H7 (cell line): ENCODE measurements at regions not wholly inside any gene's neighbourhood (a gene's known extent, or its start where the extent isn't known, plus 50 kb on each side); places are given as distances from the start of the nearest gene placed in this dataset.

Experiments
- DNase-seq: peaks from one replicate; pipeline ENCODE4 v3.0.0; 2012
- H3K27me3 ChIP-seq: 2 replicates; pipeline ENCODE4 v1.6.0; 2011; ENCODE audit warnings: mild to moderate bottlenecking, low read length; ENCODE audit not compliant: control insufficient read depth, insufficient read depth
- H3K36me3 ChIP-seq: replicated peaks from 2 replicates; pipeline ENCODE4 v1.5.1; 2011; ENCODE audit warnings: low read length; ENCODE audit not compliant: control insufficient read depth, insufficient read depth
- H3K4me3 ChIP-seq: 2 replicates; pipeline ENCODE4 v1.5.1; 2011; ENCODE audit warnings: low read depth, mild to moderate bottlenecking, control low read depth, low read length, moderate library complexity; ENCODE audit not compliant: insufficient read depth

GRCh38 chr3:30462721-30463470, 143.5 kb upstream of the TGFBR2 start:
- Histone ChIP-seq H3K4me3 (no peak overlapping the region), H3K27me3 (no peaks in the 10 kb centered on the region), H3K36me3 (no peaks in the 10 kb centered on the region)
- no peak for DNase-seq

GRCh38 chr3:30464381-30464780, 142.0 kb upstream of the TGFBR2 start:
- Histone ChIP-seq H3K27me3 (no peaks in the 10 kb centered on the region), H3K4me3 (no peak overlapping the region), H3K36me3 (no peaks in the 10 kb centered on the region)
- no peak for DNase-seq

GRCh38 chr3:30465454-30465853, 140.9 kb upstream of the TGFBR2 start:
- Histone ChIP-seq H3K36me3 (no peaks in the 10 kb centered on the region), H3K4me3 (no peak overlapping the region), H3K27me3 (no peaks in the 10 kb centered on the region)
- no peak for DNase-seq

- no peak for DNase-seq
- Histone ChIP-seq H3K4me3 (no peak overlapping the region), H3K36me3 (no peaks in the 10 kb centered on the region), H3K27me3 (no peaks in the 10 kb centered on the region)
Measured at GRCh38 chr3:30467596-30468238, 138.7 kb upstream of the TGFBR2 start.

GRCh38 chr3:30469133-30469532, 137.3 kb upstream of the TGFBR2 start:
- no peaks in the 10 kb centered on the region for H3K27me3 ChIP-seq

GRCh38 chr3:30470496-30470895, 135.9 kb upstream of the TGFBR2 start:
- Histone ChIP-seq H3K27me3 (no peaks in the 10 kb centered on the region), H3K36me3 (no peaks in the 10 kb centered on the region), H3K4me3 (no peak overlapping the region)
- DNase-seq, result no peak

More at GRCh38 chr3:30469133-30469532, 137.3 kb upstream of the TGFBR2 start:
- DNase-seq, result no peak
- Histone ChIP-seq H3K4me3 (no peak overlapping the region), H3K36me3 (no peaks in the 10 kb centered on the region)

- Histone ChIP-seq H3K36me3 (no peaks in the 10 kb centered on the region), H3K4me3 (no peak overlapping the region), H3K27me3 (no peaks in the 10 kb centered on the region)
- DNase-seq, result no peak
Measured at GRCh38 chr3:30471066-30471465, 135.3 kb upstream of the TGFBR2 start.

- Histone ChIP-seq H3K36me3 (no peaks in the 10 kb centered on the region), H3K4me3 (no peak overlapping the region), H3K27me3 (no peaks in the 10 kb centered on the region)
- no peak for DNase-seq
Measured at GRCh38 chr3:30471796-30472489, 134.5 kb upstream of the TGFBR2 start.

GRCh38 chr3:30473374-30474051, 132.9 kb upstream of the TGFBR2 start:
- no peaks in the 10 kb centered on the region for H3K36me3 ChIP-seq
- no peak overlapping the region for H3K4me3 ChIP-seq
- DNase-seq, result no peak
- H3K27me3 ChIP-seq, result no peaks in the 10 kb centered on the region

GRCh38 chr3:30474371-30474770, 132.0 kb upstream of the TGFBR2 start:
- H3K27me3 ChIP-seq, result no peaks in the 10 kb centered on the region
- no peak overlapping the region for H3K4me3 ChIP-seq
- no peaks in the 10 kb centered on the region for H3K36me3 ChIP-seq
- DNase-seq, result no peak

GRCh38 chr3:30475038-30475808, 131.2 kb upstream of the TGFBR2 start:
- H3K36me3 ChIP-seq, result no peaks in the 10 kb centered on the region

GRCh38 chr3:30475809-30476178, 130.6 kb upstream of the TGFBR2 start:
- no peak overlapping the region for H3K4me3 ChIP-seq
- H3K27me3 ChIP-seq, result no peaks in the 10 kb centered on the region
- no peaks in the 10 kb centered on the region for H3K36me3 ChIP-seq
- DNase-seq, result no peak

More at GRCh38 chr3:30475038-30475808, 131.2 kb upstream of the TGFBR2 start:
- Histone ChIP-seq H3K4me3 (no peak overlapping the region), H3K27me3 (no peaks in the 10 kb centered on the region)
- DNase-seq, result no peak

- Histone ChIP-seq H3K4me3 (no peak overlapping the region), H3K27me3 (no peaks in the 10 kb centered on the region), H3K36me3 (no peaks in the 10 kb centered on the region)
- DNase-seq, result no peak
Measured at GRCh38 chr3:30476368-30477084, 129.9 kb upstream of the TGFBR2 start.
